ENCODE measurements at regions not wholly inside any gene's neighbourhood (a gene's known extent, or its start where the extent isn't known, plus 50 kb on each side); places are given as distances from the start of the nearest gene placed in this dataset.

GRCh38 chr12:28884904-28885679 is 264.0 kb upstream of the FAR2 start:
- no peak overlapping the region for H3K9ac ChIP-seq (ENCODE audit: low read length)
- no peak overlapping the region for H3K4me3 ChIP-seq (ENCODE audit: low read length)
- no peaks in the 10 kb centered on the region for H3K27me3 ChIP-seq (replicated peaks; ENCODE audit: control insufficient read depth, insufficient read depth, low read length)
- no peak for DNase-seq (ENCODE audit: low read depth)
- H3K9me3 ChIP-seq (ENCODE audit: control insufficient read depth, low read length) = no peaks in the 10 kb centered on the region
- no peaks in the 10 kb centered on the region for H3K4me1 ChIP-seq (ENCODE audit: control insufficient read depth, insufficient read depth, low read length)
- no peaks in the 10 kb centered on the region for H3K36me3 ChIP-seq (ENCODE audit: control insufficient read depth, insufficient read depth, low read length, severe bottlenecking)

GRCh38 chr12:28885928-28886327 is 263.1 kb upstream of the FAR2 start:
- no peak overlapping the region for H3K4me3 ChIP-seq (ENCODE audit: low read length)
- no peaks in the 10 kb centered on the region for H3K9me3 ChIP-seq (ENCODE audit: control insufficient read depth, low read length)
- no peak for DNase-seq (ENCODE audit: low read depth)
- no peak overlapping the region for H3K9ac ChIP-seq (ENCODE audit: low read length)
- H3K36me3 ChIP-seq (ENCODE audit: control insufficient read depth, insufficient read depth, low read length, severe bottlenecking) = no peaks in the 10 kb centered on the region
- H3K27me3 ChIP-seq (replicated peaks; ENCODE audit: control insufficient read depth, insufficient read depth, low read length) = no peaks in the 10 kb centered on the region
- no peaks in the 10 kb centered on the region for H3K4me1 ChIP-seq (ENCODE audit: control insufficient read depth, insufficient read depth, low read length)

DNA sequence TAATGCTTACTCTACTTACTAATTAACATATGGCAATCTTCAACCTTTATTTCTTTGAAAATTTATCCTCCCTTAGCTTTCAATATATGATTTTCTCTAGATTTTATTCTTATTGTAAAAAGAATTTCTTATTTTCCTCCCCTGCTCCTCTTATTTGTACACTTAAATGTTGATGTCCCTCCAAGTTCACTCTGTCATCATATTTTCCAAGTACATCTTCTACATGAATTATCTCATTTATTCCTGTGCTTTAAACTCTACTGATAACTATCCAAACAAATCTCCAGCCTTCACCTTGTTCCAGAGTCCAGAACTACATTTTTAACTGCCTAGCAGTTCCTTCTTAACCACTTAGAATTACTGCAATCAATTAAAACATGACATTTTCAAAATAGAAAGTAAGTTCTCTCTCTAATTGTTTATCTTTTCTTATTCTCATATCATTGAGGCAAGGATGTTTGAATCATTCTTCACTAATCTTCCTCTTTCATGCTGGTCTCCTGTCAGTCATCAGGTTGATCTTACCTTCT is 261.6 kb upstream of the FAR2 start:
- H3K9me3 ChIP-seq (ENCODE audit: control insufficient read depth, low read length) = no peaks in the 10 kb centered on the region
- no peak overlapping the region for H3K4me3 ChIP-seq (ENCODE audit: low read length)
- no peaks in the 10 kb centered on the region for H3K4me1 ChIP-seq (ENCODE audit: control insufficient read depth, insufficient read depth, low read length)
- H3K36me3 ChIP-seq (ENCODE audit: control insufficient read depth, insufficient read depth, low read length, severe bottlenecking) = no peaks in the 10 kb centered on the region
- H3K27me3 ChIP-seq (replicated peaks; ENCODE audit: control insufficient read depth, insufficient read depth, low read length) = no peaks in the 10 kb centered on the region
- no peak overlapping the region for H3K9ac ChIP-seq (ENCODE audit: low read length)
- DNase-seq (ENCODE audit: low read depth) = no peak

DNA sequence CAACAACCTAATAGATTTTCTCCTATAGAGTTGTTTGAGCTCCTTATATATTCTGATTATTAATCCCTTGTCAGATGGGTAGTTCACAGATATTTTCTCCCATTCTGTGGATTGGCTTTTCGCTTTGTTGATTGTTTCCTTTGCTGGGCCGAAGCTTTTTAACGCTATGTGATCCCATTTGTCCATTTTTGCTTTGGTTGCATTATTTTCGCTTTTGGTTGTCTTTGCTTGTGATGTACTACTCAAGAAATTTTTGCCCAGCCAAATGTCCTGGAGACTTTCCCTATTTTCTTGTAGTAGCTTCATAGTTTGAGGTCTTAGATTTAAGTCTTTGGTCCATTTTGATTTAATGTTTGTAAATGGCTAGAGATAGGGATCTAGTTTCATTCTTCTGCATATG is 258.4 kb upstream of the FAR2 start:
- Histone ChIP-seq H3K9me3 (ENCODE audit: control insufficient read depth, low read length) (no peaks in the 10 kb centered on the region), H3K9ac (ENCODE audit: low read length) (no peak overlapping the region), H3K4me1 (ENCODE audit: control insufficient read depth, insufficient read depth, low read length) (peaks cover 19% of the 10 kb centered on the region), H3K27me3 (replicated peaks; ENCODE audit: control insufficient read depth, insufficient read depth, low read length) (no peaks in the 10 kb centered on the region), H3K4me3 (ENCODE audit: low read length) (no peak overlapping the region), H3K36me3 (ENCODE audit: control insufficient read depth, insufficient read depth, low read length, severe bottlenecking) (no peaks in the 10 kb centered on the region)
- no peak for DNase-seq (ENCODE audit: low read depth)

- peaks cover 19% of the 10 kb centered on the region for H3K4me1 ChIP-seq (ENCODE audit: control insufficient read depth, insufficient read depth, low read length)
- H3K4me3 ChIP-seq (ENCODE audit: low read length) = no peak overlapping the region
- no peaks in the 10 kb centered on the region for H3K36me3 ChIP-seq (ENCODE audit: control insufficient read depth, insufficient read depth, low read length, severe bottlenecking)
- DNase-seq (ENCODE audit: low read depth) = no peak
- H3K9ac ChIP-seq (ENCODE audit: low read length) = no peak overlapping the region
- H3K9me3 ChIP-seq (ENCODE audit: control insufficient read depth, low read length) = no peaks in the 10 kb centered on the region
- H3K27me3 ChIP-seq (replicated peaks; ENCODE audit: control insufficient read depth, insufficient read depth, low read length) = no peaks in the 10 kb centered on the region
Measured at GRCh38 chr12:28891126-28891525, 258.0 kb upstream of the FAR2 start.

- Histone ChIP-seq H3K9ac (ENCODE audit: low read length) (no peak overlapping the region), H3K36me3 (ENCODE audit: control insufficient read depth, insufficient read depth, low read length, severe bottlenecking) (no peaks in the 10 kb centered on the region), H3K4me3 (ENCODE audit: low read length) (no peak overlapping the region), H3K9me3 (ENCODE audit: control insufficient read depth, low read length) (peaks cover 7% of the 10 kb centered on the region), H3K4me1 (ENCODE audit: control insufficient read depth, insufficient read depth, low read length) (peaks cover 19% of the 10 kb centered on the region), H3K27me3 (replicated peaks; ENCODE audit: control insufficient read depth, insufficient read depth, low read length) (no peaks in the 10 kb centered on the region)
- peak; percentile 80 for DNase-seq (ENCODE audit: low read depth)
Measured at GRCh38 chr12:28893365-28893764, 255.7 kb upstream of the FAR2 start.

- no peak for DNase-seq (ENCODE audit: low read depth)
- no peaks in the 10 kb centered on the region for H3K36me3 ChIP-seq (ENCODE audit: control insufficient read depth, insufficient read depth, low read length, severe bottlenecking)
- peaks cover 7% of the 10 kb centered on the region for H3K9me3 ChIP-seq (ENCODE audit: control insufficient read depth, low read length)
- H3K4me3 ChIP-seq (ENCODE audit: low read length) = no peak overlapping the region
- peaks cover 19% of the 10 kb centered on the region for H3K4me1 ChIP-seq (ENCODE audit: control insufficient read depth, insufficient read depth, low read length)
- no peaks in the 10 kb centered on the region for H3K27me3 ChIP-seq (replicated peaks; ENCODE audit: control insufficient read depth, insufficient read depth, low read length)
- H3K9ac ChIP-seq (ENCODE audit: low read length) = no peak overlapping the region
Measured at GRCh38 chr12:28893856-28894255, 255.2 kb upstream of the FAR2 start.

GRCh38 chr12:28896421-28896820 is 252.7 kb upstream of the FAR2 start:
- Histone ChIP-seq H3K36me3 (ENCODE audit: control insufficient read depth, insufficient read depth, low read length, severe bottlenecking) (no peaks in the 10 kb centered on the region), H3K4me3 (ENCODE audit: low read length) (no peak overlapping the region), H3K27me3 (replicated peaks; ENCODE audit: control insufficient read depth, insufficient read depth, low read length) (no peaks in the 10 kb centered on the region), H3K9ac (ENCODE audit: low read length) (no peak overlapping the region), H3K9me3 (ENCODE audit: control insufficient read depth, low read length) (peaks cover 16% of the 10 kb centered on the region), H3K4me1 (ENCODE audit: control insufficient read depth, insufficient read depth, low read length) (peaks cover 25% of the 10 kb centered on the region)
- no peak for DNase-seq (ENCODE audit: low read depth)

DNA sequence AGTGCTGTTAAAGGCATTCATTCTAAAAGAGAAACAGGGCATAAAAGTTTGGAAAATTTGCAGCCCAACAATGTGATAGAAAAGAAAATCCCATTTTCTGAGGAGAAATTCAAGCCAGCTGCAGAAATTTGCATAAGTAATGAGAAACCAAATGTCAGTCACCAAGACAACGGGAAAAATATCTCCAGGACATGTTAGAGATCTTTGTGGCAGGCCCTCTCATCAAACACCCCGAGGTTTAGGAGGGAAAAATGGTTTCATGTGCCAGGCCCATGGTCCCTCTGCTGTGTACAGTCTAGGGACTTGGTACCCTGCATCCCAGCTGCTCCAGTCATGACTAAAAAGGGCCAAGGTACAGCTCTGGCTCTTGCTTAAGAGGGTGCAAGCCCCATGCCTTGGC is 251.0 kb upstream of the FAR2 start:
- Histone ChIP-seq H3K9me3 (ENCODE audit: control insufficient read depth, low read length) (peaks cover 24% of the 10 kb centered on the region), H3K36me3 (ENCODE audit: control insufficient read depth, insufficient read depth, low read length, severe bottlenecking) (no peaks in the 10 kb centered on the region)

GRCh38 chr12:28899951-28900350 is 249.1 kb upstream of the FAR2 start:
- H3K27me3 ChIP-seq (replicated peaks; ENCODE audit: control insufficient read depth, insufficient read depth, low read length) = no peaks in the 10 kb centered on the region
- no peak overlapping the region for H3K9ac ChIP-seq (ENCODE audit: low read length)
- H3K4me3 ChIP-seq (ENCODE audit: low read length) = peak overlapping the region; percentile 3
- peaks cover 5% of the 10 kb centered on the region for H3K4me1 ChIP-seq (ENCODE audit: control insufficient read depth, insufficient read depth, low read length)
- no peaks in the 10 kb centered on the region for H3K36me3 ChIP-seq (ENCODE audit: control insufficient read depth, insufficient read depth, low read length, severe bottlenecking)
- H3K9me3 ChIP-seq (ENCODE audit: control insufficient read depth, low read length) = peaks cover 24% of the 10 kb centered on the region
- peak; percentile 62 for DNase-seq (ENCODE audit: low read depth)

More for the DNA sequence above, 251.0 kb upstream of the FAR2 start:
- Histone ChIP-seq H3K4me1 (ENCODE audit: control insufficient read depth, insufficient read depth, low read length) (peaks cover 20% of the 10 kb centered on the region), H3K9ac (ENCODE audit: low read length) (no peak overlapping the region), H3K27me3 (replicated peaks; ENCODE audit: control insufficient read depth, insufficient read depth, low read length) (no peaks in the 10 kb centered on the region), H3K4me3 (ENCODE audit: low read length) (no peak overlapping the region)
- DNase-seq (ENCODE audit: low read depth) = no peak

- H3K4me1 ChIP-seq (ENCODE audit: control insufficient read depth, insufficient read depth, low read length) = no peaks in the 10 kb centered on the region
- H3K27me3 ChIP-seq (replicated peaks; ENCODE audit: control insufficient read depth, insufficient read depth, low read length) = no peaks in the 10 kb centered on the region
Measured at GRCh38 chr12:28905220-28905955, 243.7 kb upstream of the FAR2 start.

More at GRCh38 chr12:28905220-28905955, 243.7 kb upstream of the FAR2 start:
- H3K4me3 ChIP-seq (ENCODE audit: low read length) = no peak overlapping the region
- H3K9me3 ChIP-seq (ENCODE audit: control insufficient read depth, low read length) = peaks cover 28% of the 10 kb centered on the region
- no peak for DNase-seq (ENCODE audit: low read depth)
- H3K9ac ChIP-seq (ENCODE audit: low read length) = no peak overlapping the region
- no peaks in the 10 kb centered on the region for H3K36me3 ChIP-seq (ENCODE audit: control insufficient read depth, insufficient read depth, low read length, severe bottlenecking)

Measured in adipocyte (in vitro differentiated cells).